GM23338 (cell line): ENCODE measurements at regions not wholly inside any gene's neighbourhood (a gene's known extent, or its start where the extent isn't known, plus 50 kb on each side); places are given as distances from the start of the nearest gene placed in this dataset.

Source experiments
- CTCF ChIP-seq, 2 experiments: fragments of 200-600 bp in 1 of 2; sonication (generic) in 1 of 2; conservative IDR thresholded peaks; 2 replicates each; pipeline versions ENCODE4 v1.5.1 to v1.6.1; 2016 to 2017; ENCODE audit warnings: antibody characterized with exemption in 2 of 2, low read depth in 2 of 2, mild to moderate bottlenecking in 2 of 2, moderate library complexity in 1 of 2
- ETS1 ChIP-seq: IDR thresholded peaks from 2 replicates; pipeline ENCODE4 v1.6.1; 2016; ENCODE audit warnings: antibody characterized with exemption
- EZH2 ChIP-seq: fragments of 200-600 bp; sonication (generic); IDR thresholded peaks from one replicate; pipeline ENCODE4 v1.8.0; 2017; ENCODE audit warnings: antibody characterized with exemption, mild to moderate bottlenecking, low read depth; ENCODE audit not compliant: unreplicated experiment
- EZH2phosphoT487 ChIP-seq: fragments of 200-600 bp; sonication (generic); IDR thresholded peaks from one replicate; pipeline ENCODE4 v1.8.1; 2018; ENCODE audit warnings: antibody characterized with exemption; ENCODE audit not compliant: unreplicated experiment
- NANOG ChIP-seq: IDR thresholded peaks from 2 replicates; pipeline ENCODE4 v1.6.1; 2016; ENCODE audit warnings: antibody characterized with exemption, borderline replicate concordance
- POLR2AphosphoS5 ChIP-seq: IDR thresholded peaks from 2 replicates; pipeline ENCODE4 v1.6.1; 2016; ENCODE audit warnings: antibody characterized with exemption, low read depth
- REST ChIP-seq: IDR thresholded peaks from one replicate; pipeline ENCODE4 v1.6.1; 2018; ENCODE audit warnings: antibody characterized with exemption; ENCODE audit not compliant: unreplicated experiment
- ZNF114 ChIP-seq: fragments of 250-450 bp; sonication (Bioruptor Pico); IDR thresholded peaks from 2 replicates; pipeline ENCODE4 v1.5.0; 2020; ENCODE audit warnings: mild to moderate bottlenecking, moderate library complexity
- ZNF331 ChIP-seq: fragments of 250-450 bp; sonication (Bioruptor Pico); IDR thresholded peaks from 2 replicates; pipeline ENCODE4 v1.5.0; 2020; ENCODE audit warnings: low read depth, mild to moderate bottlenecking, moderate library complexity
- TF ChIP-seq, protein P1 (sequence below): fragments of 250-450 bp; sonication (Bioruptor Pico); IDR thresholded peaks from 2 replicates; pipeline ENCODE4 v1.5.0; 2020; ENCODE audit warnings: mild to moderate bottlenecking, moderate library complexity

GRCh38 chr2:62291517-62292137, 95.7 kb downstream of the B3GNT2 start (continued):
- TF ChIP-seq, protein P1, sequence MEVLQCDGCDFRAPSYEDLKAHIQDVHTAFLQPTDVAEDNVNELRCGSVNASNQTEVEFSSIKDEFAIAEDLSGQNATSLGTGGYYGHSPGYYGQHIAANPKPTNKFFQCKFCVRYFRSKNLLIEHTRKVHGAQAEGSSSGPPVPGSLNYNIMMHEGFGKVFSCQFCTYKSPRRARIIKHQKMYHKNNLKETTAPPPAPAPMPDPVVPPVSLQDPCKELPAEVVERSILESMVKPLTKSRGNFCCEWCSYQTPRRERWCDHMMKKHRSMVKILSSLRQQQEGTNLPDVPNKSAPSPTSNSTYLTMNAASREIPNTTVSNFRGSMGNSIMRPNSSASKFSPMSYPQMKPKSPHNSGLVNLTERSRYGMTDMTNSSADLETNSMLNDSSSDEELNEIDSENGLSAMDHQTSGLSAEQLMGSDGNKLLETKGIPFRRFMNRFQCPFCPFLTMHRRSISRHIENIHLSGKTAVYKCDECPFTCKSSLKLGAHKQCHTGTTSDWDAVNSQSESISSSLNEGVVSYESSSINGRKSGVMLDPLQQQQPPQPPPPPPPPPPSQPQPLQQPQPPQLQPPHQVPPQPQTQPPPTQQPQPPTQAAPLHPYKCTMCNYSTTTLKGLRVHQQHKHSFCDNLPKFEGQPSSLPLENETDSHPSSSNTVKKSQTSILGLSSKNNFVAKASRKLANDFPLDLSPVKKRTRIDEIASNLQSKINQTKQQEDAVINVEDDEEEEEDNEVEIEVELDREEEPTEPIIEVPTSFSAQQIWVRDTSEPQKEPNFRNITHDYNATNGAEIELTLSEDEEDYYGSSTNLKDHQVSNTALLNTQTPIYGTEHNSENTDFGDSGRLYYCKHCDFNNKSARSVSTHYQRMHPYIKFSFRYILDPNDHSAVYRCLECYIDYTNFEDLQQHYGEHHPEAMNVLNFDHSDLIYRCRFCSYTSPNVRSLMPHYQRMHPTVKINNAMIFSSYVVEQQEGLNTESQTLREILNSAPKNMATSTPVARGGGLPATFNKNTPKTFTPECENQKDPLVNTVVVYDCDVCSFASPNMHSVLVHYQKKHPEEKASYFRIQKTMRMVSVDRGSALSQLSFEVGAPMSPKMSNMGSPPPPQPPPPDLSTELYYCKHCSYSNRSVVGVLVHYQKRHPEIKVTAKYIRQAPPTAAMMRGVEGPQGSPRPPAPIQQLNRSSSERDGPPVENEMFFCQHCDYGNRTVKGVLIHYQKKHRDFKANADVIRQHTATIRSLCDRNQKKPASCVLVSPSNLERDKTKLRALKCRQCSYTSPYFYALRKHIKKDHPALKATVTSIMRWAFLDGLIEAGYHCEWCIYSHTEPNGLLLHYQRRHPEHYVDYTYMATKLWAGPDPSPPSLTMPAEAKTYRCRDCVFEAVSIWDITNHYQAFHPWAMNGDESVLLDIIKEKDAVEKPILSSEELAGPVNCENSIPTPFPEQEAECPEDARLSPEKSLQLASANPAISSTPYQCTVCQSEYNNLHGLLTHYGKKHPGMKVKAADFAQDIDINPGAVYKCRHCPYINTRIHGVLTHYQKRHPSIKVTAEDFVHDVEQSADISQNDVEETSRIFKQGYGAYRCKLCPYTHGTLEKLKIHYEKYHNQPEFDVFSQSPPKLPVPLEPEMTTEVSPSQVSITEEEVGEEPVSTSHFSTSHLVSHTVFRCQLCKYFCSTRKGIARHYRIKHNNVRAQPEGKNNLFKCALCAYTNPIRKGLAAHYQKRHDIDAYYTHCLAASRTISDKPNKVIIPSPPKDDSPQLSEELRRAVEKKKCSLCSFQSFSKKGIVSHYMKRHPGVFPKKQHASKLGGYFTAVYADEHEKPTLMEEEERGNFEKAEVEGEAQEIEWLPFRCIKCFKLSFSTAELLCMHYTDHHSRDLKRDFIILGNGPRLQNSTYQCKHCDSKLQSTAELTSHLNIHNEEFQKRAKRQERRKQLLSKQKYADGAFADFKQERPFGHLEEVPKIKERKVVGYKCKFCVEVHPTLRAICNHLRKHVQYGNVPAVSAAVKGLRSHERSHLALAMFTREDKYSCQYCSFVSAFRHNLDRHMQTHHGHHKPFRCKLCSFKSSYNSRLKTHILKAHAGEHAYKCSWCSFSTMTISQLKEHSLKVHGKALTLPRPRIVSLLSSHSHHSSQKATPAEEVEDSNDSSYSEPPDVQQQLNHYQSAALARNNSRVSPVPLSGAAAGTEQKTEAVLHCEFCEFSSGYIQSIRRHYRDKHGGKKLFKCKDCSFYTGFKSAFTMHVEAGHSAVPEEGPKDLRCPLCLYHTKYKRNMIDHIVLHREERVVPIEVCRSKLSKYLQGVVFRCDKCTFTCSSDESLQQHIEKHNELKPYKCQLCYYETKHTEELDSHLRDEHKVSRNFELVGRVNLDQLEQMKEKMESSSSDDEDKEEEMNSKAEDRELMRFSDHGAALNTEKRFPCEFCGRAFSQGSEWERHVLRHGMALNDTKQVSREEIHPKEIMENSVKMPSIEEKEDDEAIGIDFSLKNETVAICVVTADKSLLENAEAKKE (CRISPR knock-in tag), result no peak
- TF ChIP-seq REST, result no peak
- no peak for TF ChIP-seq CTCF (conservative IDR thresholded peaks at IDR 0.05; ENCODE audit: low read depth in 2 of 2)
- no peak for TF ChIP-seq EZH2
- TF ChIP-seq NANOG, result no peak
- TF ChIP-seq EZH2phosphoT487, result no peak
- TF ChIP-seq ETS1, result no peak
- TF ChIP-seq POLR2AphosphoS5, result no peak
- no peak for TF ChIP-seq ZNF331
- no peak for TF ChIP-seq ZNF114 (CRISPR knock-in tag)
